ENCODE measurements at regions not wholly inside any gene's neighbourhood (a gene's known extent, or its start where the extent isn't known, plus 50 kb on each side); places are given as distances from the start of the nearest gene placed in this dataset.

- H3K4me1 ChIP-seq: no peaks in the 10 kb centered on the region
- H3K4me3 ChIP-seq: no peak overlapping the region
- TF ChIP-seq EP300 (IDR thresholded peaks at IDR 0.05): no peak
- TF ChIP-seq POLR2A (IDR thresholded peaks at IDR 0.05): no peak
- TF ChIP-seq CTCF (IDR thresholded peaks at IDR 0.05): no peak
- no peak for TF ChIP-seq POLR2AphosphoS5 (IDR thresholded peaks at IDR 0.05)
- H3K36me3 ChIP-seq: no peaks in the 10 kb centered on the region
- no peaks in the 10 kb centered on the region for H3K27me3 ChIP-seq
- 85% methylated on average over 2 of the region's 2 CpGs for WGBS
- no peak overlapping the region for H3K27ac ChIP-seq
- DNase-seq (ENCODE audit: low spot score in 2 of 2): no peak
- no peaks in the 10 kb centered on the region for H3K9me3 ChIP-seq
These were observed 264.4 kb upstream of the FIGN start for GRCh38 chr2:164000176-164000575.

- no peak for TF ChIP-seq POLR2AphosphoS5 (IDR thresholded peaks at IDR 0.05)
- no peak for TF ChIP-seq CTCF (IDR thresholded peaks at IDR 0.05)
- no peak for TF ChIP-seq POLR2A (IDR thresholded peaks at IDR 0.05)
- no peak for TF ChIP-seq EP300 (IDR thresholded peaks at IDR 0.05)
- H3K36me3 ChIP-seq: no peaks in the 10 kb centered on the region
- H3K27ac ChIP-seq: no peak overlapping the region
- H3K4me1 ChIP-seq: no peaks in the 10 kb centered on the region
- no peaks in the 10 kb centered on the region for H3K27me3 ChIP-seq
- 70% methylated on average over 4 of the region's 4 CpGs for WGBS
- no peaks in the 10 kb centered on the region for H3K9me3 ChIP-seq
- no peak for DNase-seq (ENCODE audit: low spot score in 2 of 2)
- H3K4me3 ChIP-seq: no peak overlapping the region
These were observed 261.7 kb upstream of the FIGN start for GRCh38 chr2:163997466-163997865.

GRCh38 chr2:163990541-163990940 lies 254.7 kb upstream of the FIGN start:
- no peak overlapping the region for H3K4me3 ChIP-seq
- 52% methylated on average over 2 of the region's 2 CpGs for WGBS
- no peak overlapping the region for H3K27ac ChIP-seq
- H3K36me3 ChIP-seq: no peaks in the 10 kb centered on the region
- H3K27me3 ChIP-seq: no peaks in the 10 kb centered on the region
- H3K4me1 ChIP-seq: no peaks in the 10 kb centered on the region
- TF ChIP-seq CTCF (IDR thresholded peaks at IDR 0.05) (no peak), EP300 (IDR thresholded peaks at IDR 0.05) (no peak)
- no peaks in the 10 kb centered on the region for H3K9me3 ChIP-seq
- no peak for DNase-seq (ENCODE audit: low spot score in 2 of 2)

GRCh38 chr2:163990101-163990500 lies 254.3 kb upstream of the FIGN start:
- Histone ChIP-seq H3K36me3 (no peaks in the 10 kb centered on the region), H3K27ac (no peak overlapping the region), H3K27me3 (no peaks in the 10 kb centered on the region), H3K4me3 (no peak overlapping the region), H3K9me3 (no peaks in the 10 kb centered on the region), H3K4me1 (no peaks in the 10 kb centered on the region)
- TF ChIP-seq POLR2AphosphoS5 (IDR thresholded peaks at IDR 0.05): no peak
- no peak for TF ChIP-seq POLR2A (IDR thresholded peaks at IDR 0.05)
- TF ChIP-seq CTCF (IDR thresholded peaks at IDR 0.05): no peak
- no peak for TF ChIP-seq EP300 (IDR thresholded peaks at IDR 0.05)
- no peak for DNase-seq (ENCODE audit: low spot score in 2 of 2)
- WGBS: 75% methylated on average over 4 of the region's 4 CpGs

- 87% methylated on average over 6 of the region's 6 CpGs for WGBS
- Histone ChIP-seq H3K27ac (no peak overlapping the region), H3K36me3 (no peaks in the 10 kb centered on the region)
These were observed 251.6 kb upstream of the FIGN start for GRCh38 chr2:163987175-163987940.

More at GRCh38 chr2:163987175-163987940, 251.6 kb upstream of the FIGN start:
- no peak for DNase-seq (ENCODE audit: low spot score in 2 of 2)
- Histone ChIP-seq H3K4me3 (no peak overlapping the region), H3K9me3 (no peaks in the 10 kb centered on the region), H3K4me1 (no peaks in the 10 kb centered on the region), H3K27me3 (no peaks in the 10 kb centered on the region)
- no peak for TF ChIP-seq EP300 (IDR thresholded peaks at IDR 0.05)
- no peak for TF ChIP-seq CTCF (IDR thresholded peaks at IDR 0.05)
- no peak for TF ChIP-seq POLR2AphosphoS5 (IDR thresholded peaks at IDR 0.05)
- TF ChIP-seq POLR2A (IDR thresholded peaks at IDR 0.05): no peak

All from suprapubic skin (tissue), 4 donors.